Stomach (tissue), 8 donors: ENCODE measurements at regions not wholly inside any gene's neighbourhood (a gene's known extent, or its start where the extent isn't known, plus 50 kb on each side); places are given as distances from the start of the nearest gene placed in this dataset.

ENCODE experiments used
- DNase-seq, 2 donors: peaks; one replicate each; pipeline versions ENCODE4 v3.0.0 to v3.0.0-alpha.2; 2013 to 2019
- H3K27ac ChIP-seq, 5 donors: fragments of 200-600 bp in 4 of 5; sonication (generic) in 4 of 5; one replicate each; pipeline ENCODE4 v1.5.1; 2013 to 2019; ENCODE audit warnings: mild to moderate bottlenecking in 1 of 5, moderate library complexity in 1 of 5
- H3K27me3 ChIP-seq, 3 donors: fragments of 200-600 bp; sonication (generic); one replicate each; pipeline ENCODE4 v1.5.1; 2017 to 2019; ENCODE audit warnings: mixed run types in 1 of 3
- H3K36me3 ChIP-seq, 4 donors: fragments of 200-600 bp; sonication (generic); 1 replicate in 3 of 4; 2 replicates in 1 of 4; pipeline ENCODE4 v1.5.1; 2016 to 2019
- H3K4me1 ChIP-seq, 4 donors: fragments of 200-600 bp; sonication (generic); one replicate each; pipeline ENCODE4 v1.5.1; 2016 to 2019
- H3K4me3 ChIP-seq, 4 donors: fragments of 200-600 bp; sonication (generic) in 3 of 4; one replicate each; pipeline ENCODE4 v1.5.1; 2016 to 2019; ENCODE audit warnings: mild to moderate bottlenecking in 1 of 4
- H3K9me3 ChIP-seq, 4 donors: fragments of 200-600 bp; sonication (generic); one replicate each; pipeline ENCODE4 v1.5.1; 2016 to 2019
- EP300 ChIP-seq: sonication (generic); formaldehyde crosslinking; IDR thresholded peaks from one replicate; pipeline ENCODE4 v1.6.1; 2017; ENCODE audit warnings: antibody characterized with exemption
- POLR2A ChIP-seq, 4 donors: fragments of 450-650 bp; IDR thresholded peaks; one replicate each; pipeline ENCODE4 v1.6.1; 2016; ENCODE audit warnings: antibody characterized with exemption in 4 of 4, control low read depth in 2 of 4, mild to moderate bottlenecking in 1 of 4, moderate library complexity in 1 of 4
- POLR2AphosphoS5 ChIP-seq, 3 donors: sonication (generic); formaldehyde crosslinking; IDR thresholded peaks; one replicate each; pipeline ENCODE4 v1.6.1; 2016; ENCODE audit warnings: antibody characterized with exemption in 3 of 3
- WGBS, 5 donors: extraction: QIAGEN DNeasy Blood & Tissue Kit in 3 of 5; methylation state at CpG; one replicate each; pipeline versions ENCODE4 v1.1.5 to v1.1.7; 2013 to 2018; 5-methylcytosine and 5-hydroxymethylcytosine counted together
- intact Hi-C: fragments of 100-400 bp; cut with DNase I; formaldehyde crosslinking; loops from one replicate; pipeline ENCODE4 v1.15.1; 2023; ENCODE audit warnings: low total_unique reads
- TF ChIP-seq, protein P1 (sequence below), 7 experiments: fragments of 450-650 bp in 4 of 7; fragments of 200-600 bp in 3 of 7; sonication (generic) in 3 of 7; IDR thresholded peaks; one replicate each; pipeline ENCODE4 v1.5.1; 2016 to 2019; ENCODE audit warnings: antibody characterized with exemption in 7 of 7, control low read depth in 2 of 7, mild to moderate bottlenecking in 1 of 7
- donor health status: healthy with polysubstance abuse.
- donor health status: Bipolar disorder and iron deficiency.
- donor health status: healthy.

GRCh38 chr1:219405531-219406331 is 207.2 kb downstream of the ZC3H11B start:
- no peak for TF ChIP-seq EP300
- TF ChIP-seq POLR2A (IDR thresholded peaks at IDR 0.05) = no peak
- no peak for TF ChIP-seq POLR2AphosphoS5 (IDR thresholded peaks at IDR 0.05)
- TF ChIP-seq, protein P1, sequence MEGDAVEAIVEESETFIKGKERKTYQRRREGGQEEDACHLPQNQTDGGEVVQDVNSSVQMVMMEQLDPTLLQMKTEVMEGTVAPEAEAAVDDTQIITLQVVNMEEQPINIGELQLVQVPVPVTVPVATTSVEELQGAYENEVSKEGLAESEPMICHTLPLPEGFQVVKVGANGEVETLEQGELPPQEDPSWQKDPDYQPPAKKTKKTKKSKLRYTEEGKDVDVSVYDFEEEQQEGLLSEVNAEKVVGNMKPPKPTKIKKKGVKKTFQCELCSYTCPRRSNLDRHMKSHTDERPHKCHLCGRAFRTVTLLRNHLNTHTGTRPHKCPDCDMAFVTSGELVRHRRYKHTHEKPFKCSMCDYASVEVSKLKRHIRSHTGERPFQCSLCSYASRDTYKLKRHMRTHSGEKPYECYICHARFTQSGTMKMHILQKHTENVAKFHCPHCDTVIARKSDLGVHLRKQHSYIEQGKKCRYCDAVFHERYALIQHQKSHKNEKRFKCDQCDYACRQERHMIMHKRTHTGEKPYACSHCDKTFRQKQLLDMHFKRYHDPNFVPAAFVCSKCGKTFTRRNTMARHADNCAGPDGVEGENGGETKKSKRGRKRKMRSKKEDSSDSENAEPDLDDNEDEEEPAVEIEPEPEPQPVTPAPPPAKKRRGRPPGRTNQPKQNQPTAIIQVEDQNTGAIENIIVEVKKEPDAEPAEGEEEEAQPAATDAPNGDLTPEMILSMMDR (IDR thresholded peaks at IDR 0.05) = no peak
- no peaks in the 10 kb centered on the region for H3K27me3 ChIP-seq
- no peaks in the 10 kb centered on the region for H3K36me3 ChIP-seq
- 81 to 91% (median 90%) methylated on average over 6 of the region's 6 CpGs for WGBS, 5 donors
- no peaks in the 10 kb centered on the region for H3K9me3 ChIP-seq
- H3K27ac ChIP-seq = no peak overlapping the region
- intact Hi-C loops = no loop called here
- H3K4me1 ChIP-seq = no peaks in the 10 kb centered on the region
- H3K4me3 ChIP-seq = no peak overlapping the region
- DNase-seq = no peak

GRCh38 chr1:219404629-219405028 is 208.3 kb downstream of the ZC3H11B start:
- no peak overlapping the region for H3K4me3 ChIP-seq
- H3K27me3 ChIP-seq = no peaks in the 10 kb centered on the region
- no peak overlapping the region for H3K27ac ChIP-seq
- H3K36me3 ChIP-seq = no peaks in the 10 kb centered on the region
- intact Hi-C loops = no loop called here
- TF ChIP-seq, protein P1 (IDR thresholded peaks at IDR 0.05) = no peak
- no peak for TF ChIP-seq EP300
- TF ChIP-seq POLR2A (IDR thresholded peaks at IDR 0.05) = no peak
- TF ChIP-seq POLR2AphosphoS5 (IDR thresholded peaks at IDR 0.05) = no peak
- WGBS, 5 donors = 65 to 87% (median 74%) methylated on average over 1 of the region's 1 CpG
- no peak for DNase-seq
- no peaks in the 10 kb centered on the region for H3K9me3 ChIP-seq
- no peaks in the 10 kb centered on the region for H3K4me1 ChIP-seq

GRCh38 chr1:219402925-219403324 is 210.0 kb downstream of the ZC3H11B start:
- Histone ChIP-seq H3K27ac (no peak overlapping the region), H3K27me3 (no peaks in the 10 kb centered on the region), H3K4me3 (no peak overlapping the region), H3K36me3 (no peaks in the 10 kb centered on the region), H3K9me3 (no peaks in the 10 kb centered on the region), H3K4me1 (no peaks in the 10 kb centered on the region)
- DNase-seq = no peak
- TF ChIP-seq, protein P1 (IDR thresholded peaks at IDR 0.05) = no peak
- TF ChIP-seq POLR2AphosphoS5 (IDR thresholded peaks at IDR 0.05) (no peak), POLR2A (IDR thresholded peaks at IDR 0.05) (no peak), EP300 (no peak)
- intact Hi-C loops = no loop called here

DNA sequence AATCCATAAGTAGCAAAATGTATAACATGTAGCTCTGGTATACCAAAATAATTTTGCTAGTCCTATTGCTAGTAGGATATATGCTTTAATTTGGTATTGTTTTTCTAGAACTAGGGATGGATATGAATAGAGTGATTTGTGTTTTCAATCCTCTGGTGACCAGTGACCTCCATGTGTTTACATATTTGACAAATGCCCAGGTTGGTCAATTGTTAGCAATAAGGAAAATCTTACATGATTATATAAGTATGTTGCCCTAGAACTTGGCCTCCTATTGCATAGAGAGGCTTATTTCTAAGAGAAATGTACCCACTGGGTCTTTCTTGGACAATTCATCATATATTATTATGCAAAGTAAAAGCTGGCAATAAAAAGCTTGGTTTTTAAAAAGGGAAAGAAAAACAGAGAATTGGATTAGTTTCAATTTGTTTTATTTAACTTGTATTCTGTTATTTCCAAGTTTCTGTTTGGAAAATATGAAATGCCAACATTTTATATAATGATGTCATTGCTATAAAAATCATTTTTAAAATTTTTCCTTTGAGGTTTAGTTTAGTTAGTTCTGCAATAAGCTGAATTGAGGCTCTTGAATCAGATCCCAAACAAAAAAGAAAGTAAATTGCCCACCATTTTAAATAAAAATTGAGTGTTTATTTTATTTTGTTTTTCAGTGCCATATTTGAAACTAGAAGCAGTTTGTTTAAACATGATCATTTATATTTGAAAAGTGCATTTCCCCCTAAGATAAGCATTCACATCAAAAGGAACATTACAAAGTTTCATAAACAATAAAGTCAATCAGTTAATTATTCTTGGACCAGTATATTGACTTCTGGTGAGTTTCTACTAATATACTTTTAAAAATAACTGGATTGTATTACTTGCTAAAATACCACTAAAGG is 210.9 kb downstream of the ZC3H11B start:
- Histone ChIP-seq H3K27ac (no peak overlapping the region), H3K27me3 (no peaks in the 10 kb centered on the region), H3K9me3 (peaks cover 0 to 5% (median 2%) of the 10 kb centered on the region in 4 donors), H3K4me1 (no peaks in the 10 kb centered on the region), H3K36me3 (no peaks in the 10 kb centered on the region), H3K4me3 (no peak overlapping the region)
- TF ChIP-seq, protein P1 (IDR thresholded peaks at IDR 0.05) = no peak
- TF ChIP-seq EP300 (no peak), POLR2AphosphoS5 (IDR thresholded peaks at IDR 0.05) (no peak), POLR2A (IDR thresholded peaks at IDR 0.05) (no peak)
- no peak for DNase-seq
- intact Hi-C loops = no loop called here
